Heart right ventricle (tissue), 16 donors: ENCODE measurements at regions not wholly inside any gene's neighbourhood (a gene's known extent, or its start where the extent isn't known, plus 50 kb on each side); places are given as distances from the start of the nearest gene placed in this dataset.
A peak's percentile ranks its signal among the peaks of the same experiment; 100 is the strongest.

Source experiments
- ATAC-seq, 8 donors: fragments of 200-7000 bp; cut with Tn5 transposase; one replicate each; pipeline ENCODE4 v1.9.1; 2020; ENCODE audit warnings: mild to moderate bottlenecking in 8 of 8, moderate library complexity in 8 of 8, moderate number of reproducible peaks in 1 of 8
- DNase-seq, 2 donors: peaks; one replicate each; pipeline ENCODE4 v3.0.0-alpha.2; 2020
- H3K27ac ChIP-seq, 10 donors: fragments of 200-600 bp; sonication (generic) in 2 of 10; one replicate each; pipeline versions ENCODE4 v1.5.0 to v1.8.0; 2020 to 2022; ENCODE audit warnings: mild to moderate bottlenecking in 3 of 10
- H3K27me3 ChIP-seq, 7 donors: fragments of 200-600 bp; one replicate each; pipeline ENCODE4 v1.8.0; 2021 to 2022; ENCODE audit warnings: mild to moderate bottlenecking in 2 of 7
- H3K36me3 ChIP-seq, 9 donors: fragments of 200-600 bp; sonication (generic) in 1 of 9; one replicate each; pipeline versions ENCODE4 v1.5.0 to v1.8.0; 2020 to 2022; ENCODE audit warnings: mild to moderate bottlenecking in 2 of 9
- H3K4me1 ChIP-seq, 9 donors: fragments of 200-600 bp; sonication (generic) in 1 of 9; one replicate each; pipeline versions ENCODE4 v1.5.0 to v1.8.0; 2020 to 2022; ENCODE audit warnings: mild to moderate bottlenecking in 4 of 9
- H3K4me3 ChIP-seq, 10 donors: fragments of 200-600 bp; sonication (generic) in 2 of 10; one replicate each; pipeline versions ENCODE4 v1.5.0 to v1.8.0; 2020 to 2022; ENCODE audit warnings: mild to moderate bottlenecking in 7 of 10, moderate library complexity in 2 of 10
- H3K9me3 ChIP-seq, 11 donors: fragments of 200-600 bp in 10 of 11; sonication (generic) in 2 of 11; one replicate each; pipeline versions ENCODE4 v1.5.0 to v1.8.0; 2013 to 2022; ENCODE audit warnings: mild to moderate bottlenecking in 2 of 11, control low read depth in 1 of 11, moderate library complexity in 1 of 11
- CTCF ChIP-seq, 9 donors: fragments of 200-600 bp; sonication (generic) in 2 of 9; IDR thresholded peaks; one replicate each; pipeline versions ENCODE4 v1.5.0 to v1.8.0; 2021 to 2022; ENCODE audit warnings: antibody characterized with exemption in 9 of 9, mild to moderate bottlenecking in 5 of 9, moderate library complexity in 1 of 9
- WGBS, 2 donors: extraction: QIAGEN DNeasy Blood & Tissue Kit; methylation state at CpG; one replicate each; pipeline ENCODE4 v1.1.7; 2013; ENCODE audit warnings: inconsistent platforms in 1 of 2; 5-methylcytosine and 5-hydroxymethylcytosine counted together
- intact Hi-C, 10 donors: fragments of 100-400 bp; cut with DNase I; formaldehyde crosslinking; loops; one replicate each; pipeline versions ENCODE4 v1.11.1 to v1.14.2; 2022
- donor health status: Arrhythmogenic right ventricular cardiomyopathy.
- donor health status: ischemic (EF 13 %, LVEDD 7.1; RV severe dilation, severe dysfunction).
- donor health status: healthy with polysubstance abuse.
- donor health status: DM: no; HTN: yes; CAD: no.
- donor health status: DM: no; HTN: no; CAD: no.
- donor health status: ischemic (EF 25% LVEDD 6.9; RV normal size, moderate dysfunction).
- donor health status: ischemic (EF 25% LVEDD 5.7; RV mildly dilated, moderate dysfunction).
- donor health status: healthy.
- donor health status: DM: yes; HTN: yes; CAD: no.
- donor health status: Ischemic cardiomyopathy.
- donor health status: ischemic (EF 35%, LVEDD 5.7; RV mildly dilated, moderate dysfunction).
- donor health status: nonischemic (EF 11% LVEDD 7.7; RV severe dilation, severe dysfunction).
- donor health status: DM: yes; HTN: yes; CAD: no.
- donor health status: PGD.
- donor health status: ischemic (EF 29% LVEDD 5.4; RV normal size, mild dysfunction).
- donor health status: nonischemic (EF 23%, LVEDD 6.1; RV moderate dilation, normal function).

GRCh38 chr6:119542037-119542436 lies 192.5 kb upstream of the MAN1A1 start:
- H3K4me3 ChIP-seq, result no peak overlapping the region
- H3K27ac ChIP-seq, result no peak overlapping the region
- H3K4me1 ChIP-seq, result peaks cover 0 to 6% (median 0%) of the 10 kb centered on the region in 9 donors
- no peak for TF ChIP-seq CTCF (IDR thresholded peaks at IDR 0.05)
- ATAC-seq (no peak), DNase-seq (no peak)
- intact Hi-C loops, result no loop called here
- no peaks in the 10 kb centered on the region for H3K36me3 ChIP-seq
- 83 to 85% methylated on average over 1 of the region's 1 CpG for WGBS, 2 donors
- H3K27me3 ChIP-seq, result no peaks in the 10 kb centered on the region
- no peaks in the 10 kb centered on the region for H3K9me3 ChIP-seq

DNA sequence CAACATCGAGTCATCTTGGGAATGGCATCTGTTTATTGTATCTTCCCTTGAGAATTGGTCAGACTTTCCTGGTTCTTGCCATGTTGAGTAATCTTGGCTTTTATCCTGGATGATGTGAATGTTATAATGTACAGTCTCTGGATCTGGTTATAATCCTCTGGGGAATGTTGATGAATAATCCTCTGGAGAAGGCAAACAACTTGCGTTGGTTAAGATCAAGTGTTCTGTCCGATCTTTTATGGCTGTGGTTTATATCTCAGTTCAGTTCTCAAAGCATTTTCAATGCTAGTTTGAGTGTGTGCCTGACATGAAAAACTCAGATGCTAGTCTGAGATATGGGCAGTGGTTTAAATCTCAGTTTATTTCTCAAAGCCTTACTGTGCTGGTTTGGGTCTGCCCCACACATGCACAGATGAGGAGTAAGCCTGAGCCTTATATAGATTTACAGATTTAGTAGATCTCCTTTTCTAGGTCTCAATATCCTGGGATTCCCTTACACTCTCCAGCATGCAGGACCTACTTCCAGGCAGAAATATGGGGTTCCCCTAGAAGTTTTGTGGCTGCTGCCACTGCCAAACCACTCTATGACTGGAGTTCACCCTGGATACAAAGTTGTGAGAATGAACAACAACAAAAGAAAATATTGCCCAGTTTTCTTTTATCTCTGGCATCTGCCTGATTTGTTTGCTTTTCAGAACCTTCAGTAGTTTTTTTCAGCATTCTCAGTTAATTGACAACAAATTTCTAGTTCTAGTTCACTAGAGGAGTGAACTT lies 191.8 kb upstream of the MAN1A1 start:
- peaks cover 0 to 6% (median 0%) of the 10 kb centered on the region in 9 donors for H3K4me1 ChIP-seq
- H3K36me3 ChIP-seq, result no peaks in the 10 kb centered on the region
- no peak for TF ChIP-seq CTCF (IDR thresholded peaks at IDR 0.05)
- intact Hi-C loops, result no loop called here
- no peaks in the 10 kb centered on the region for H3K9me3 ChIP-seq
- 40 to 53% methylated on average over 3 of the region's 3 CpGs for WGBS, 2 donors
- ATAC-seq (peak in 5 of 8 donors; percentile 19 to 84 (median 34)), DNase-seq (no peak)
- no peak overlapping the region for H3K27ac ChIP-seq
- H3K27me3 ChIP-seq, result no peaks in the 10 kb centered on the region
- H3K4me3 ChIP-seq, result no peak overlapping the region

DNA sequence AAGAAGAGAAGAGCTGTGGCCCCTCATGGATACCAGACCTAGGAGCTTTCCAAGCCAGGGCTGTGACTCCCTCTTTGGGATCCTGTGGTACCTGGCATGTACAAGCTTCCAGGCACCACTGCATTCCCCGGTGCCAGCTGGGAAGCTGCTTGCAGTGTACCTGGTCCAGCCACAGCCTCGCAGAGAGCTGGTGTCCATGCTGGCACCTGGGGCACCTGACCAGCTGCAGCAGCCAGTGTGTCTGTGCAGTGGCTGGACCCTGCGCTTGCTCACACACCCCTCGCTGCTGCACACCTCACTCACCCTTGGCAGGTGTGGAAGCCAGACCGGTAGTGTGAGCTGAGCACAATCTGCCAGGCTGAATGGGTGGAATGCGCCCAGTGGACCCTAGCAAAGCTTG lies 190.9 kb upstream of the MAN1A1 start:
- H3K4me1 ChIP-seq, result peaks cover 0 to 6% (median 0%) of the 10 kb centered on the region in 9 donors
- no peaks in the 10 kb centered on the region for H3K9me3 ChIP-seq
- DNase-seq, result no peak
- WGBS, 2 donors, result 94 to 95% methylated on average over 6 of the region's 6 CpGs
- TF ChIP-seq CTCF (IDR thresholded peaks at IDR 0.05), result no peak
- intact Hi-C loops, result no loop called here
- peak in 1 of 8 donors; percentile 27 for ATAC-seq
- H3K27me3 ChIP-seq, result no peaks in the 10 kb centered on the region
- H3K36me3 ChIP-seq, result no peaks in the 10 kb centered on the region
- H3K27ac ChIP-seq, result no peak overlapping the region
- no peak overlapping the region for H3K4me3 ChIP-seq

DNA sequence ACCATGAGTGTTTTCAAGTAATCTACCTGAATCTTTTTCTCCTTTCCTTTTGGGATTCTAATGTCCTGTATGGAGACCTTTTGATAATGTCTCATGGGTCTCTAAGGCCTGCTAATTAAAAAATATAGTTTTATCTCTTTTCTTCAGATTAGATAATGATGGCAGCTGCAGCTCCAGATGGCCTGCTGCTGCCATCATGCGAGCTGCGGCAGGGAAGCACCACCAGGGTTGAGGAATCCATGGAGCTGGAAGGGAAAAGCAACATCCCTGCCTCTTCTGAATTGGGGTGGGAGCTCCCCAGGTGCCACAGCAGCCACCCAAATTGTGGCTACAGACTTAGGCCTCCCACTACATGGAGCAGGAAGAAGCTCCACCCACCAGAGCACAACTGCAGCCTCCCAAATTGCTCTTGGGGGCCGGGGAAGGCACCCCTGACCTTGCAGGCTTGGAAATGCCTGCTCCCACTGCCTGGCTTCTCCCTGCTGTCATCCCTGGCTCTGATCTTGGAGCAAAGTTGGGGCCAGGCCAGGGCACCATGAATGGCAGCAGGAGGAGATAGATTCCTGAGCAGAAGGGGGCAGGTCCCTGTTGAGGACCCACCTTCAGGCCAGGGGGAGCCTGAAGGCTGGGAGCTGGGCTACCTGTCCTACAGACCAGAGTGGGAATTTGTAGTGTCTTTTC lies 189.6 kb upstream of the MAN1A1 start:
- H3K36me3 ChIP-seq, result no peaks in the 10 kb centered on the region
- no peak for DNase-seq
- H3K4me3 ChIP-seq, result no peak overlapping the region
- H3K27me3 ChIP-seq, result no peaks in the 10 kb centered on the region
- H3K4me1 ChIP-seq, result peaks cover 0 to 6% (median 0%) of the 10 kb centered on the region in 9 donors
- H3K27ac ChIP-seq, result no peak overlapping the region
- no peak for TF ChIP-seq CTCF (IDR thresholded peaks at IDR 0.05)
- 80% methylated on average over 3 of the region's 3 CpGs for WGBS, 2 donors
- intact Hi-C loops, result no loop called here
- no peak for ATAC-seq
- H3K9me3 ChIP-seq, result no peaks in the 10 kb centered on the region
